ENCODE measurements at regions not wholly inside any gene's neighbourhood (a gene's known extent, or its start where the extent isn't known, plus 50 kb on each side); places are given as distances from the start of the nearest gene placed in this dataset.
A peak's percentile ranks its signal among the peaks of the same experiment; 100 is the strongest.

- DNase-seq (ENCODE audit: insufficient read length, low spot score) = peak; percentile 65
- no peak for FAIRE-seq
Observed at GRCh38 chr15:31489801-31490646, 163.4 kb downstream of the KLF13 start.

GRCh38 chr15:31494786-31495185 lies 168.2 kb downstream of the KLF13 start:
- DNase-seq (ENCODE audit: insufficient read length, low spot score) = no peak
- no peak for TF ChIP-seq CTCF (IDR thresholded peaks at IDR 0.05; ENCODE audit: insufficient read depth, missing control alignments)
- no peak for FAIRE-seq

More at GRCh38 chr15:31489801-31490646, 163.4 kb downstream of the KLF13 start:
- TF ChIP-seq CTCF (IDR thresholded peaks at IDR 0.05; ENCODE audit: insufficient read depth, missing control alignments) = peak; percentile 86

- FAIRE-seq (no peak), DNase-seq (ENCODE audit: insufficient read length, low spot score) (no peak)
- no peak for TF ChIP-seq CTCF (IDR thresholded peaks at IDR 0.05; ENCODE audit: insufficient read depth, missing control alignments)
Observed at GRCh38 chr15:31495281-31495680, 168.6 kb downstream of the KLF13 start.

GRCh38 chr15:31497838-31498237 lies 171.2 kb downstream of the KLF13 start:
- no peak for TF ChIP-seq CTCF (IDR thresholded peaks at IDR 0.05; ENCODE audit: insufficient read depth, missing control alignments)
- DNase-seq (ENCODE audit: insufficient read length, low spot score) (no peak), FAIRE-seq (no peak)

GRCh38 chr15:31498329-31498728 lies 171.7 kb downstream of the KLF13 start:
- no peak for FAIRE-seq
- TF ChIP-seq CTCF (IDR thresholded peaks at IDR 0.05; ENCODE audit: insufficient read depth, missing control alignments) = no peak
- no peak for DNase-seq (ENCODE audit: insufficient read length, low spot score)

- no peak for TF ChIP-seq CTCF (IDR thresholded peaks at IDR 0.05; ENCODE audit: insufficient read depth, missing control alignments)
- DNase-seq (ENCODE audit: insufficient read length, low spot score) = no peak
- no peak for FAIRE-seq
Observed at GRCh38 chr15:31498756-31499155, 172.1 kb downstream of the KLF13 start.

- FAIRE-seq (no peak), DNase-seq (ENCODE audit: insufficient read length, low spot score) (no peak)
- TF ChIP-seq CTCF (IDR thresholded peaks at IDR 0.05; ENCODE audit: insufficient read depth, missing control alignments) = no peak
Observed at GRCh38 chr15:31499236-31499952, 172.8 kb downstream of the KLF13 start.
